GM13977 (cell line): ENCODE measurements at regions not wholly inside any gene's neighbourhood (a gene's known extent, or its start where the extent isn't known, plus 50 kb on each side); places are given as distances from the start of the nearest gene placed in this dataset.

ENCODE experiments used
- DNase-seq: peaks from one replicate; pipeline ENCODE4 v3.0.0; 2012; ENCODE audit warnings: low spot score
- CTCF ChIP-seq: IDR thresholded peaks from 2 replicates; pipeline ENCODE4 v1.5.1; 2012; ENCODE audit warnings: mild to moderate bottlenecking, control low read depth; ENCODE audit not compliant: insufficient read depth; ENCODE audit errors: extremely low read depth, missing control alignments
- in situ Hi-C: fragments of 300-500 bp; cut with MboI; formaldehyde crosslinking; loops from one replicate; pipeline ENCODE4 v1.12.0; 2022; ENCODE audit warnings: low sequenced_read_pairs, low pct_unique_long_range_greater_than_20kb, mixed read lengths, inconsistent platforms; ENCODE audit not compliant: unreplicated experiment

GRCh38 chr5:125574491-125575044, 828.1 kb upstream of the ZNF608 start:
- in situ Hi-C loops: no loop called here
- no peak for TF ChIP-seq CTCF
- DNase-seq: no peak

DNA sequence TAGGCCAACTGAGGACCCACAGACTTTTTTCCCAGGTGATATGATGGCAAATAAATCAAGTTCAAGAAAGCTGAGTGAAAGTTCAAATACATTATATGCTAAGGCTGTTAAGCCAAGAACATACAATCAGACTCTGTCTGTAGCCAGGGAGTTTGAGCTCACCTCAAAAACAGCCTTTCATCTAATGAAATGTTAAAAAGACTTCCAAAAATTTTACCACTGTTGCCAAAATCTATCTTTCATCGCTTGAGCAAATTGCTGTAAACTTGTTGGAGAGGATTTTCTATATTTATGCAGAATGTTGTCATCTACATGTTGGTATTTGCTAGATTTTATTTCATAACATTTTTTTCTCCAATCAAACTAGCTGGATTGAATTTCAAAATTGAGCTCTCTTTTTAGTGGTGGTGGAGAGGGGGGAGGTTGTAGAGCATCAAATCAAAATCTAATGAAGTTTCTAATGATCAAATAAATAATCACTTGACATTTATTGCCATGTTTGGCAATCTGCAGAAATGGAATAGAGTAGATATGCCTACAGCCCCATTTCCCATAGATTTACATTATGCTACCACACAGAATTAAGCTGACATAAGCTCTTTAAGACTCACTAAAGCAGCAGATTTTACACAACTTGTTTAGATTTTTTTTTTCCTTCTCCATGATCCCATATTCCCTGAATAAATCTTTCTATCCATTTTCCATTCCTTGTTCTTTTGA, 828.9 kb upstream of the ZNF608 start:
- no peak for TF ChIP-seq CTCF
- in situ Hi-C loops: no loop called here
- DNase-seq: no peak

GRCh38 chr5:125575891-125576505, 829.6 kb upstream of the ZNF608 start:
- no peak for DNase-seq
- in situ Hi-C loops: no loop called here
- TF ChIP-seq CTCF: no peak

DNA sequence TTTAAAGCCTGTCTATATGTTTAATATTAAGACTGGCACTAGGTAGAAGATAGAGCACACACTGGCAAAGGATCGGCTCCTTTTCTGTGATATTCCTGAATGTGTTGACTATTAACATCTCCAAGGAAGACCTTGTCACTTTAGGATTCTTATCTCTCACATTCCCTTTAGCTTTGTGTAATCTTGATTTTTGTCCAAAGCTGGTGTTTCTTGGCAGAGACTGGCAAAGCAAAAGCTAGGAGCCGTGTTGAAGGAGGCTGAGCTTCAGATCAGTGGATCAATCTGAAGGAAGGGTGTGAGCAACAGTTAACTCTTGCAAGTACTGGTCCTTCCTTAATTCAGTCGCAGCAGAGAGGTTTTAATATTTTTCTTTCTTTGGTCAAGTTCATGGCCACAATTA, 830.4 kb upstream of the ZNF608 start:
- in situ Hi-C loops: no loop called here
- no peak for DNase-seq
- TF ChIP-seq CTCF: no peak

- no peak for DNase-seq
- no peak for TF ChIP-seq CTCF
- in situ Hi-C loops: no loop called here
These were observed 832.1 kb upstream of the ZNF608 start for GRCh38 chr5:125578551-125578950.

- in situ Hi-C loops: no loop called here
These were observed 832.7 kb upstream of the ZNF608 start for GRCh38 chr5:125579182-125579581.

More at GRCh38 chr5:125579182-125579581, 832.7 kb upstream of the ZNF608 start:
- DNase-seq: no peak
- no peak for TF ChIP-seq CTCF
